SU-DHL-6 (cell line): ENCODE measurements at regions not wholly inside any gene's neighbourhood (a gene's known extent, or its start where the extent isn't known, plus 50 kb on each side); places are given as distances from the start of the nearest gene placed in this dataset.

Experiments used
- CTCF ChIP-seq: fragments of 200-600 bp; sonication (generic); IDR thresholded peaks from one replicate; pipeline ENCODE4 v1.5.1; 2017; ENCODE audit warnings: antibody characterized with exemption, mild to moderate bottlenecking, low read length, moderate library complexity; ENCODE audit not compliant: insufficient read depth, poor library complexity, severe bottlenecking
- EZH2phosphoT487 ChIP-seq: fragments of 200-600 bp; sonication (generic), shearing (Covaris generic); conservative IDR thresholded peaks from 2 replicates; pipeline ENCODE4 v1.6.1; 2018; ENCODE audit warnings: mild to moderate bottlenecking, antibody characterized with exemption, low read length, moderate library complexity, mixed read lengths

GRCh38 chr2:221096706-221097567 is 475.2 kb downstream of the EPHA4 start:
- TF ChIP-seq CTCF (no peak), EZH2phosphoT487 (no peak)
